Astrocyte (in vitro differentiated cells and primary cell): ENCODE measurements at regions not wholly inside any gene's neighbourhood (a gene's known extent, or its start where the extent isn't known, plus 50 kb on each side); places are given as distances from the start of the nearest gene placed in this dataset.

Source experiments
- DNase-seq: peaks from one replicate; pipeline ENCODE4 v3.0.0-alpha.2; 2010; ENCODE audit warnings: low read depth
- FAIRE-seq: peaks from 2 replicates; lab custom pipeline; 2011; peaks lifted over from hg19 to GRCh38; lab: Jason Lieb, UNC
- H2AFZ ChIP-seq: 2 replicates; pipeline ENCODE4 v1.6.0; 2012; ENCODE audit warnings: low read depth, low read length, inconsistent platforms
- H3K27ac ChIP-seq: 2 replicates; pipeline ENCODE4 v1.5.1; 2011; ENCODE audit warnings: low read depth, low read length, inconsistent platforms
- H3K27me3 ChIP-seq: 2 replicates; pipeline ENCODE4 v1.6.0; 2011; ENCODE audit warnings: low read length, inconsistent platforms; ENCODE audit not compliant: insufficient read depth
- H3K36me3 ChIP-seq: 2 replicates; pipeline ENCODE4 v1.5.1; 2011; ENCODE audit warnings: low read length, inconsistent platforms; ENCODE audit not compliant: insufficient read depth
- H3K4me1 ChIP-seq: 2 replicates; pipeline ENCODE4 v1.5.1; 2011; ENCODE audit warnings: low read length, inconsistent platforms; ENCODE audit not compliant: insufficient read depth
- H3K4me2 ChIP-seq: 2 replicates; pipeline ENCODE4 v1.6.0; 2012; ENCODE audit warnings: low read length, inconsistent platforms
- H3K4me3 ChIP-seq: 2 replicates; pipeline ENCODE4 v1.5.1; 2011; ENCODE audit warnings: low read depth, mild to moderate bottlenecking, low read length, inconsistent platforms; ENCODE audit not compliant: insufficient read depth
- H3K79me2 ChIP-seq: 2 replicates; pipeline ENCODE4 v1.6.0; 2012; ENCODE audit warnings: mild to moderate bottlenecking, low read length, inconsistent platforms; ENCODE audit not compliant: insufficient read depth
- H3K9ac ChIP-seq: 2 replicates; pipeline ENCODE4 v1.6.0; 2012; ENCODE audit warnings: mild to moderate bottlenecking, low read length, inconsistent platforms
- H3K9me3 ChIP-seq: 2 replicates; pipeline ENCODE4 v1.5.1; 2012; ENCODE audit warnings: low read depth, mild to moderate bottlenecking, low read length, inconsistent platforms; ENCODE audit not compliant: insufficient read depth
- H4K20me1 ChIP-seq: 2 replicates; pipeline ENCODE4 v1.6.0; 2012; ENCODE audit warnings: low read length, inconsistent platforms; ENCODE audit not compliant: insufficient read depth
- H3K27ac Mint-ChIP-seq: one replicate; pipeline ENCODE4 v1.8.0; 2021; ENCODE audit warnings: mild to moderate bottlenecking, mixed read lengths; ENCODE audit not compliant: unreplicated experiment
- H3K27me3 Mint-ChIP-seq: one replicate; pipeline ENCODE4 v1.8.0; 2021; ENCODE audit warnings: low read depth, mixed read lengths; ENCODE audit not compliant: unreplicated experiment
- H3K36me3 Mint-ChIP-seq: one replicate; pipeline ENCODE4 v1.8.0; 2021; ENCODE audit warnings: low read depth, mixed read lengths; ENCODE audit not compliant: unreplicated experiment
- H3K4me1 Mint-ChIP-seq: one replicate; pipeline ENCODE4 v1.8.0; 2021; ENCODE audit warnings: low read depth, mixed read lengths; ENCODE audit not compliant: unreplicated experiment
- H3K4me3 Mint-ChIP-seq: one replicate; pipeline ENCODE4 v1.8.0; 2021; ENCODE audit warnings: mild to moderate bottlenecking, moderate library complexity, mixed read lengths; ENCODE audit not compliant: unreplicated experiment
- H3K9me3 Mint-ChIP-seq: one replicate; pipeline ENCODE4 v1.8.0; 2021; ENCODE audit warnings: mild to moderate bottlenecking, mixed read lengths; ENCODE audit not compliant: unreplicated experiment
- CTCF ChIP-seq: IDR thresholded peaks from 2 replicates; pipeline ENCODE4 v1.5.1; 2011; ENCODE audit warnings: low read depth, mild to moderate bottlenecking, inconsistent platforms, low read length, moderate library complexity; ENCODE audit not compliant: insufficient read depth
- EZH2 ChIP-seq: IDR thresholded peaks from 2 replicates; pipeline ENCODE4 v1.6.1; 2012; ENCODE audit warnings: mild to moderate bottlenecking, low read length, inconsistent platforms; ENCODE audit not compliant: insufficient read depth

DNA sequence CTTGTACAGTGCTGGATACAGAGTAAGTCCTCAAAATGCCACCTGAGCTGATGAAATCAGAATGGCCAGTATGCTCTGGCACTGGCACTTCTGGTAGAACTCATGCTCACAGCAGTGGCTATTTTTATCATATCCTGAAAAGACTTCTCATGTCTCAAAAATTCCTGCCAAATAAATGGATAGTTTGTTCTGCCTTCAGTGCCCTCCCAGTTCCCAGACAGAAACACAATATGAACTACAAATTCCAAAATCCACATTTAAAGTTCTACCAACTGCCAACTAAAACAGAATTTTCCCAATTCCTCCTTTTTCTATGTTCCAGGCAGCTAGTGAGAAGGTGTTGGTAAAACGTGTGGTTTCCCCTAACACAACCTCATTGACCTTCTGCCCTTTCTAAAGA, 51.4 kb upstream of the RGS1 start:
- H3K27me3 Mint-ChIP-seq, result no peaks in the 10 kb centered on the region
- Histone ChIP-seq H4K20me1 (no peaks in the 10 kb centered on the region), H3K9me3 (no peaks in the 10 kb centered on the region), H3K36me3 (no peaks in the 10 kb centered on the region), H3K4me1 (peaks cover 17% of the 10 kb centered on the region), H3K27ac (peak overlapping the region; percentile 44), H3K4me2 (no peak overlapping the region), H3K79me2 (no peaks in the 10 kb centered on the region), H2AFZ (no peak overlapping the region), H3K9ac (no peak overlapping the region), H3K27me3 (no peaks in the 10 kb centered on the region), H3K4me3 (no peak overlapping the region)
- no peak overlapping the region for H3K4me3 Mint-ChIP-seq
- DNase-seq (peak; percentile 54), FAIRE-seq (no peak)
- peaks cover 21% of the 10 kb centered on the region for H3K4me1 Mint-ChIP-seq
- H3K9me3 Mint-ChIP-seq, result no peaks in the 10 kb centered on the region
- peak overlapping the region; percentile 28 for H3K27ac Mint-ChIP-seq
- no peak for TF ChIP-seq EZH2
- TF ChIP-seq CTCF, result no peak
- H3K36me3 Mint-ChIP-seq, result no peaks in the 10 kb centered on the region
